CD4-positive, CD25-positive, alpha-beta regulatory T cell (primary cell): ENCODE measurements at regions not wholly inside any gene's neighbourhood (a gene's known extent, or its start where the extent isn't known, plus 50 kb on each side); places are given as distances from the start of the nearest gene placed in this dataset.

Experiments
- ATAC-seq, 2 donors: fragments of 150-1000 bp; cut with Tn5 transposase; one replicate each; pipeline ENCODE4 v1.10.0; 2021; ENCODE audit warnings: low read depth in 2 of 2, moderate number of reproducible peaks in 2 of 2, moderate library complexity in 1 of 2
- DNase-seq, 3 donors: peaks; one replicate each; pipeline versions ENCODE4 v3.0.0 to v3.0.0-alpha.2; 2012 to 2022; ENCODE audit warnings: mixed read lengths in 1 of 3
- H3K27ac ChIP-seq: one replicate; pipeline ENCODE4 v1.7.0; 2013; ENCODE audit warnings: mild to moderate bottlenecking, low read length; ENCODE audit not compliant: insufficient read depth, poor library complexity, severe bottlenecking
- H3K27me3 ChIP-seq: one replicate; pipeline ENCODE4 v1.7.0; 2013; ENCODE audit warnings: low read length; ENCODE audit not compliant: control insufficient read depth, insufficient read depth
- H3K36me3 ChIP-seq: one replicate; pipeline ENCODE4 v1.7.0; 2013; ENCODE audit warnings: mild to moderate bottlenecking, low read length, moderate library complexity; ENCODE audit not compliant: control insufficient read depth, insufficient read depth
- H3K4me1 ChIP-seq: 2 replicates; pipeline ENCODE4 v1.7.0; 2013; ENCODE audit warnings: mild to moderate bottlenecking, low read length; ENCODE audit not compliant: insufficient read depth, control insufficient read depth, poor library complexity, severe bottlenecking
- H3K4me3 ChIP-seq: one replicate; pipeline ENCODE4 v1.7.0; 2013; ENCODE audit warnings: low read depth, mild to moderate bottlenecking, low read length, moderate library complexity
- H3K9me3 ChIP-seq, 2 experiments: 1 replicate in 1 of 2; 2 replicates in 1 of 2; pipeline ENCODE4 v1.7.0; 2013; ENCODE audit warnings: low read length in 2 of 2, mild to moderate bottlenecking in 1 of 2, moderate library complexity in 1 of 2; ENCODE audit not compliant: control insufficient read depth in 2 of 2
- H3K27ac Mint-ChIP-seq, 3 donors: one replicate each; pipeline ENCODE4 v1.8.0; 2020 to 2022; ENCODE audit warnings: mild to moderate bottlenecking in 3 of 3, mixed read lengths in 3 of 3, moderate library complexity in 2 of 3
- H3K27me3 Mint-ChIP-seq: one replicate; pipeline ENCODE4 v1.8.0; 2022; ENCODE audit warnings: mild to moderate bottlenecking, mixed read lengths
- H3K36me3 Mint-ChIP-seq: one replicate; pipeline ENCODE4 v1.8.0; 2020; ENCODE audit warnings: mixed read lengths
- H3K4me1 Mint-ChIP-seq, 4 donors: one replicate each; pipeline ENCODE4 v1.8.0; 2020 to 2022; ENCODE audit warnings: mixed read lengths in 4 of 4, mild to moderate bottlenecking in 1 of 4
- H3K4me3 Mint-ChIP-seq, 4 donors: one replicate each; pipeline ENCODE4 v1.8.0; 2020 to 2022; ENCODE audit warnings: mild to moderate bottlenecking in 4 of 4, mixed read lengths in 4 of 4, moderate library complexity in 3 of 4
- H3K9me3 Mint-ChIP-seq, 7 donors: one replicate each; pipeline ENCODE4 v1.8.0; 2020 to 2022; ENCODE audit warnings: mixed read lengths in 7 of 7, mild to moderate bottlenecking in 3 of 7, moderate library complexity in 2 of 7

DNA sequence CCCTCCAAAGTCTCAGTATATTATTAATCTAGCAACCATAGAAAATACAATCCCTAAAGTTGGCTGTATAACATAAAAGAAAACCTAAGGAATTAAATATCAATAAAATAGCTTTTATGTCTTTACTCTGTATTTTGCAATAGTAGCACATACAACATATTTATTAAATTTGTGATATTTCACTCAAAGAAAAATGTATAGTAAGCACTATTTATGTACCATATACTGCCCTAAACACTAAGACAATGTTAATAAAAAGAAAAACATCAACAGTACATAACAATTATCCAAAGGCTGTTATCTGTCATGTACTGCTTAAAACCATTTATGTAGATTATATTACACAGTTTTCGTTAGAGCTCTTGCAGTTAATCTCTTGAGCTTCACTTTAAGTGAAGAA is 834.5 kb upstream of the INTU start:
- DNase-seq (no peak), ATAC-seq (no peak)
- H3K4me1 ChIP-seq = no peaks in the 10 kb centered on the region
- no peaks in the 10 kb centered on the region for H3K27me3 ChIP-seq
- H3K27me3 Mint-ChIP-seq = no peaks in the 10 kb centered on the region
- H3K27ac Mint-ChIP-seq = no peak overlapping the region
- H3K27ac ChIP-seq = no peak overlapping the region
- no peaks in the 10 kb centered on the region for H3K9me3 ChIP-seq
- no peak overlapping the region for H3K4me3 ChIP-seq
- no peak overlapping the region for H3K4me3 Mint-ChIP-seq
- no peaks in the 10 kb centered on the region for H3K36me3 ChIP-seq
- H3K9me3 Mint-ChIP-seq = peaks cover 0 to 4% (median 1%) of the 10 kb centered on the region in 7 donors
- H3K4me1 Mint-ChIP-seq = no peaks in the 10 kb centered on the region
- no peaks in the 10 kb centered on the region for H3K36me3 Mint-ChIP-seq

DNA sequence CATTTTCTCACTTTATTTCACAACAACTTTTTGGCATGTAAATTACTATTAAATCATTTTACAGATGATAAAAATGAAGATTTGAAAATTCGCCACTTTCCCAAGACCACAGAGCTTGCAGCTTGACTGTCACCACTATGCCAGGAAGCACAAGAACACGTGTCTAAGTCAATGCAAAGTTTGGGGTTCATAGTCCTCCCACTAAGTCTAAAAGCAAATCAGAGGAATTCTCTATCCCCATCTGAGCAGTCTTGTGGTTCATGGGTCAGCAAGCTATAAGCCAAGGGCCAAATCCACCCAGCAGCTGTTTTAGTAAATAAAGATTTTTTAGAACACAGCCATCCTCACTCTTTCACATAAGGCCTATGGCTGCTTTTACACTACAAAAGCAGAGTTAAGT is 833.3 kb upstream of the INTU start:
- Histone ChIP-seq H3K27me3 (no peaks in the 10 kb centered on the region), H3K27ac (no peak overlapping the region), H3K9me3 (no peaks in the 10 kb centered on the region), H3K4me1 (no peaks in the 10 kb centered on the region), H3K36me3 (no peaks in the 10 kb centered on the region), H3K4me3 (no peak overlapping the region)
- Mint-ChIP-seq H3K4me3 (no peak overlapping the region), H3K9me3 (peaks cover 0 to 4% (median 0%) of the 10 kb centered on the region in 7 donors), H3K27me3 (no peaks in the 10 kb centered on the region), H3K27ac (no peak overlapping the region), H3K4me1 (no peaks in the 10 kb centered on the region), H3K36me3 (no peaks in the 10 kb centered on the region)
- ATAC-seq = no peak
- no peak for DNase-seq

DNA sequence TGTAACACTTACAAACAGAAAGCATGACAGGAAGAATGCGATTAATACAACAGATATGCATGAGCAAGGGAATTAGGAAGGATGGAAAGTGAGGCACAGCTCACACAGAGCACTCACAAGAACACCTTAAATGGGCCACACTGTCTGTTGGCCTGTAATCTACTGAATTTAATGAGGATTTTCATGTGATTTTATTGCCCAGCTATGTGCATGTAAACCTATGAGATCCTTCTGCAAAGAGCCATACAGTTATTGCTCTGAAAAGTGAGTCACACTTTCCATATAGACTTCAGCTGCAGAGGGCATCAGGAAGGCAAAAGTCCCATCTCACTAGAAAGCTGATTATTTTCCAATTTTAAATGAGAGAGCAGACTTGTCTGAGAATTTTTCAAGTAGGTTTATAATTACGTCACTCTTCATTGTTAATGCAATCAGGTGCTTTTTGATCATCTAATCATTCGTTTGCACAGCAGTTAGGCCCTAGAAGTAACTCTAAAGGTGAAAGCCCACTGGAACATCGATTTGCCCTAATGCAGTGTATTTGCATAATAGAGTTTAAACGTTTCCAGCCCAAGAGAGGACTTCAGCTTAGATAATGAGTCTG is 832.7 kb upstream of the INTU start:
- Mint-ChIP-seq H3K27ac (no peak overlapping the region), H3K9me3 (peaks cover 0 to 5% (median 3%) of the 10 kb centered on the region in 7 donors), H3K4me3 (no peak overlapping the region), H3K27me3 (no peaks in the 10 kb centered on the region), H3K4me1 (no peaks in the 10 kb centered on the region), H3K36me3 (no peaks in the 10 kb centered on the region)
- Histone ChIP-seq H3K4me3 (no peak overlapping the region), H3K4me1 (no peaks in the 10 kb centered on the region), H3K9me3 (no peaks in the 10 kb centered on the region), H3K27me3 (no peaks in the 10 kb centered on the region), H3K27ac (no peak overlapping the region), H3K36me3 (no peaks in the 10 kb centered on the region)
- ATAC-seq = no peak
- no peak for DNase-seq

DNA sequence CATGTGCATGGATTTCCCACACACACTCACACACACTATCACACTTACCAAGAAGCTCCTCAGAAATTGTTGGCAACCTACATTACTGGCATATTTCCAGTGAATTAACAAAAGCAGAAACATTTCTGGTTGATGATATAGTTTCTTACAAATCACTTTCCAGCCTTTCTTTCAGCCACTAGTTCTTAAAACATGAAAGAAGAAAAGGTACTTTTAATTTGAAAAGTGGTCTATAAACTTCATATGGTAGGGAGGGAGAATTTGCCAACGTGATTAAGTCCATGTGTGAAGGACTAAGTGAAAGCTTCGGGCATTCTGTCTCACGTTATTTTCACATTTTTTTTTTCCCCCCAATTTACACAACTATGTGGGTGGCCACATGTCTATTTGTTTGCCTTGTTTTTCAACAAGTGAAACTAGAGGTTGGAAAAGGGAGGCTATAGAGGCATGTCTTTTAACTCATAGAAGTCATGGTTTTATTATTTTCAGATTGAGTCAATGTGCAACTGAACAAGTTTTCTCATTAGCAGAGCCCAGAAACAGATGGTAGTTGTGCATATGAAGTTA is 832.1 kb upstream of the INTU start:
- peaks cover 0 to 5% (median 3%) of the 10 kb centered on the region in 7 donors for H3K9me3 Mint-ChIP-seq

DNA sequence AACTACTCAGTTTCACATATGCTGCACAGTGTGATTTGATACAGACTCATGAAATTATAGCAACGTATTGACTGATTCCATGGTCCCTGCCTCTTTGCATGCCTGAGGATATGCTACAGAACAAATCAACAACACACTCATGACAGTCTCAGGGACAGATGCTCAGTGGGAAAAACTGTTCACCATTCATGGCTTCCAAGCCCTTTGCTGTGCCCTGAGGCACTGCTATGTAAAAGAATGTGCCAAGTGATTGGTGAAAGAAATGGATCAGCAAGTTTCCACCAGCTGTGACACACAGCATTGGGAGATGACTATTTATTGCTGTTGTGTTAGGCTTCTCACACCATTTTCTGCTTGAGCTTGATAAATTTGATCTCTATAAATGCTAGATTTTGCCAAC is 825.6 kb upstream of the INTU start:
- Histone ChIP-seq H3K36me3 (no peaks in the 10 kb centered on the region), H3K4me3 (no peak overlapping the region), H3K27me3 (no peaks in the 10 kb centered on the region), H3K9me3 (no peaks in the 10 kb centered on the region), H3K4me1 (no peaks in the 10 kb centered on the region), H3K27ac (no peak overlapping the region)
- Mint-ChIP-seq H3K36me3 (no peaks in the 10 kb centered on the region), H3K27me3 (no peaks in the 10 kb centered on the region), H3K4me3 (no peak overlapping the region), H3K27ac (no peak overlapping the region), H3K9me3 (peaks cover 0 to 5% (median 2%) of the 10 kb centered on the region in 7 donors), H3K4me1 (no peaks in the 10 kb centered on the region)
- DNase-seq (no peak), ATAC-seq (no peak)

More for the DNA sequence above, 832.1 kb upstream of the INTU start:
- Histone ChIP-seq H3K27ac (no peak overlapping the region), H3K9me3 (no peaks in the 10 kb centered on the region), H3K4me3 (no peak overlapping the region), H3K27me3 (no peaks in the 10 kb centered on the region), H3K36me3 (no peaks in the 10 kb centered on the region), H3K4me1 (no peaks in the 10 kb centered on the region)
- Mint-ChIP-seq H3K4me3 (no peak overlapping the region), H3K27ac (no peak overlapping the region), H3K27me3 (no peaks in the 10 kb centered on the region), H3K4me1 (no peaks in the 10 kb centered on the region), H3K36me3 (no peaks in the 10 kb centered on the region)
- no peak for DNase-seq
- no peak for ATAC-seq

DNA sequence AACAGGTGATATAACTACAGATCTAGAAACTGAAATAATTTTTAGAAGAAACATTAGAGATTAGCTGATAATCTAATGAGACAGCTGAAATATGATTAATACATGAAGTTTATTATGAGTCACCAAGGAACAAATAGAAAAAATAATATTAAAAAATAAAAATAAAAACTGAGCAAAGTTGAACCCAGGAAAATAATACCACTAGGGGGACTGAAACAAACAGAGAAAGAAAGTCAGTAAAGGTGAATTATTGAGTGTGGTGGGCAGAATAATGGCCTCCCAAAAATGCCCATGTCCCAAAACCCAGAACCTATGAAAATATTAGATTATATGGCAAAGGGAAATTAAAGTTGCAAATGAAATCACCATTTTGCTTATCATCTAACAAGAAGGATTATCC is 820.7 kb upstream of the INTU start:
- Mint-ChIP-seq H3K27ac (no peak overlapping the region), H3K36me3 (no peaks in the 10 kb centered on the region), H3K9me3 (peaks cover 0 to 16% (median 4%) of the 10 kb centered on the region in 7 donors), H3K4me1 (no peaks in the 10 kb centered on the region), H3K4me3 (no peak overlapping the region), H3K27me3 (no peaks in the 10 kb centered on the region)
- H3K36me3 ChIP-seq = no peaks in the 10 kb centered on the region
- H3K4me1 ChIP-seq = no peaks in the 10 kb centered on the region
- H3K9me3 ChIP-seq = no peaks in the 10 kb centered on the region
- no peak for ATAC-seq
- no peak overlapping the region for H3K4me3 ChIP-seq
- DNase-seq = no peak
- H3K27me3 ChIP-seq = no peaks in the 10 kb centered on the region
- no peak overlapping the region for H3K27ac ChIP-seq

DNA sequence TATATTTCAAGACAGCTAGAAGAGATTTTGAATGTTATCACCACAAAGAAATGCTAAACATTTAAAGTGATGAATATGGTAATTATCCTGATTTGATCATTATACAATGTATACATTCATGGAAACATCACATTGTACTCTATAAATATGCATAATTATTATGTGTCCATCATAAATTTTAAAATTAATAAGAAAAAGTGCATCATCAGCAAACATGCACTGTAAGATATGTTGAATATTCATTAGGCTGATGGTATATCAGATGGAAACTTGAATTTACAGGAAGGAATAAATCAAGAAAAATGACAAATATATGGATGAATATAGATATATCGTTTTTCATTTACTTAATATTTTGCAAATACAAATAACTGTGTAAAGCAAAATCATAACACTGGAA is 812.1 kb upstream of the INTU start:
- Histone ChIP-seq H3K4me3 (no peak overlapping the region), H3K36me3 (no peaks in the 10 kb centered on the region), H3K27me3 (no peaks in the 10 kb centered on the region), H3K9me3 (no peaks in the 10 kb centered on the region), H3K4me1 (no peaks in the 10 kb centered on the region), H3K27ac (no peak overlapping the region)
- DNase-seq = no peak
- no peaks in the 10 kb centered on the region for H3K36me3 Mint-ChIP-seq
- H3K4me3 Mint-ChIP-seq = no peak overlapping the region
- no peak overlapping the region for H3K27ac Mint-ChIP-seq
- H3K9me3 Mint-ChIP-seq = peaks cover 0 to 17% (median 2%) of the 10 kb centered on the region in 7 donors
- no peak for ATAC-seq
- no peaks in the 10 kb centered on the region for H3K4me1 Mint-ChIP-seq
- H3K27me3 Mint-ChIP-seq = no peaks in the 10 kb centered on the region

DNA sequence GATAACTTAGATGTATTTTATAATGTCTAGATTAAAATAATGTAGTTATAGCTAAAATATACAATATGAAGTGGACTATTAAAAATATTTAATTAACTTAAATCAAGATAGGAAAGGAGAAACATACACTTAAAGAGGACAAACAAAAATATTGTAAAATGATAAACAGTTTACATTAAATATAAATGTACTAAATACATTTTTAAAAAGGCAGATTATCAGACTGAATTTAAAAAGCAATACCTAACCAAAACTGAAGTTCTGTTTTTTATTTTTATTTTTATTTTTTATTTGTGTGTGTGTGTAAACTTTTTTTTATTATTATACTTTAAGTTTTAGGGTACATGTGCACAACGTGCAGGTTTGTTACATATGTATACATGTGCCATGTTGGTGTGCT is 811.6 kb upstream of the INTU start:
- peaks cover 0 to 17% (median 2%) of the 10 kb centered on the region in 7 donors for H3K9me3 Mint-ChIP-seq
- H3K27ac Mint-ChIP-seq = no peak overlapping the region
- H3K4me1 ChIP-seq = no peaks in the 10 kb centered on the region
- ATAC-seq (no peak), DNase-seq (no peak)
- no peaks in the 10 kb centered on the region for H3K9me3 ChIP-seq
- no peak overlapping the region for H3K4me3 Mint-ChIP-seq
- H3K27me3 Mint-ChIP-seq = no peaks in the 10 kb centered on the region
- H3K27ac ChIP-seq = no peak overlapping the region
- H3K27me3 ChIP-seq = no peaks in the 10 kb centered on the region
- no peak overlapping the region for H3K4me3 ChIP-seq
- no peaks in the 10 kb centered on the region for H3K4me1 Mint-ChIP-seq
- no peaks in the 10 kb centered on the region for H3K36me3 ChIP-seq
- no peaks in the 10 kb centered on the region for H3K36me3 Mint-ChIP-seq
